Kidney (tissue), 13 donors: ENCODE measurements at regions not wholly inside any gene's neighbourhood (a gene's known extent, or its start where the extent isn't known, plus 50 kb on each side); places are given as distances from the start of the nearest gene placed in this dataset.
A peak's percentile ranks its signal among the peaks of the same experiment; 100 is the strongest.

ENCODE experiments used
- DNase-seq, 5 donors: peaks; one replicate each; pipeline ENCODE4 v3.0.0-alpha.2; 2013 to 2020
- FAIRE-seq: peaks from 2 replicates; lab custom pipeline; 2012; peaks lifted over from hg19 to GRCh38; lab: Jason Lieb, UNC
- H3K27ac ChIP-seq, 2 donors: one replicate each; pipeline ENCODE4 v1.7.0; 2013; ENCODE audit warnings: low read depth in 2 of 2, low read length in 2 of 2, inconsistent platforms in 1 of 2
- H3K27me3 ChIP-seq: one replicate; pipeline ENCODE4 v1.7.1; 2013; ENCODE audit warnings: low read length, inconsistent platforms; ENCODE audit not compliant: control insufficient read depth, insufficient read depth
- H3K36me3 ChIP-seq, 3 donors: one replicate each; pipeline versions ENCODE4 v1.7.0 to v1.7.1; 2013; ENCODE audit warnings: low read length in 3 of 3, control low read depth in 1 of 3, inconsistent platforms in 1 of 3; ENCODE audit not compliant: insufficient read depth in 3 of 3, control insufficient read depth in 2 of 3
- H3K4me1 ChIP-seq, 3 donors: one replicate each; pipeline versions ENCODE4 v1.7.0 to v1.7.1; 2013; ENCODE audit warnings: low read length in 3 of 3, inconsistent platforms in 1 of 3, low read depth in 1 of 3; ENCODE audit not compliant: control insufficient read depth in 2 of 3, insufficient read depth in 2 of 3
- H3K4me3 ChIP-seq, 3 donors: one replicate each; pipeline versions ENCODE4 v1.7.0 to v1.8.1; 2013; ENCODE audit warnings: low read length in 3 of 3, control low read depth in 1 of 3, inconsistent platforms in 1 of 3
- H3K9ac ChIP-seq, 3 donors: one replicate each; pipeline versions ENCODE4 v1.7.0 to v1.7.1; 2013; ENCODE audit warnings: low read length in 3 of 3, control low read depth in 1 of 3, inconsistent platforms in 1 of 3
- H3K9me3 ChIP-seq, 3 donors: one replicate each; pipeline versions ENCODE4 v1.7.0 to v1.7.1; 2013; ENCODE audit warnings: low read length in 3 of 3, control low read depth in 1 of 3, inconsistent platforms in 1 of 3; ENCODE audit not compliant: control insufficient read depth in 2 of 3, insufficient read depth in 1 of 3
- CTCF ChIP-seq: IDR thresholded peaks from 3 replicates; pipeline ENCODE4 v1.5.1; 2012; ENCODE audit warnings: mild to moderate bottlenecking, moderate library complexity, borderline replicate concordance; ENCODE audit not compliant: insufficient read depth; ENCODE audit errors: extremely low read depth
- intact Hi-C: fragments of 100-400 bp; cut with DNase I; formaldehyde crosslinking; loops from one replicate; pipeline ENCODE4 v1.11.1; 2022
- donor health status: control.
- donor health status: control.
- donor health status: control.
- donor health status: control.
- donor health status: control.
- donor health status: DM: yes; HTN: yes; CAD: no.
- donor health status: Normal renal cell carcinoma (clear cell type).

GRCh38 chr15:69865369-69865768 is 232.3 kb downstream of the TLE3 start:
- Histone ChIP-seq H3K9ac (no peak overlapping the region), H3K27me3 (no peaks in the 10 kb centered on the region), H3K36me3 (no peaks in the 10 kb centered on the region), H3K9me3 (no peaks in the 10 kb centered on the region), H3K4me3 (no peak overlapping the region), H3K27ac (no peak overlapping the region), H3K4me1 (no peaks in the 10 kb centered on the region)
- no peak for FAIRE-seq
- no peak for TF ChIP-seq CTCF
- no peak for DNase-seq
- intact Hi-C loops = no loop called here

- FAIRE-seq (no peak), DNase-seq (no peak)
- Histone ChIP-seq H3K9me3 (peaks cover 0 to 11% (median 0%) of the 10 kb centered on the region in 3 donors), H3K27ac (no peak overlapping the region), H3K27me3 (no peaks in the 10 kb centered on the region), H3K4me1 (no peaks in the 10 kb centered on the region), H3K4me3 (no peak overlapping the region), H3K9ac (no peak overlapping the region), H3K36me3 (no peaks in the 10 kb centered on the region)
- intact Hi-C loops = no loop called here
- TF ChIP-seq CTCF = no peak
Measured at GRCh38 chr15:69868756-69869155, 229.0 kb downstream of the TLE3 start.

GRCh38 chr15:69869291-69869690 is 228.4 kb downstream of the TLE3 start:
- Histone ChIP-seq H3K27ac (no peak overlapping the region), H3K36me3 (no peaks in the 10 kb centered on the region), H3K9ac (no peak overlapping the region), H3K4me1 (no peaks in the 10 kb centered on the region), H3K9me3 (peaks cover 0 to 16% (median 2%) of the 10 kb centered on the region in 3 donors), H3K27me3 (no peaks in the 10 kb centered on the region), H3K4me3 (no peak overlapping the region)
- FAIRE-seq = no peak
- intact Hi-C loops = no loop called here
- no peak for DNase-seq
- no peak for TF ChIP-seq CTCF

- peaks cover 0 to 21% (median 2%) of the 10 kb centered on the region in 3 donors for H3K9me3 ChIP-seq
- H3K27ac ChIP-seq = no peak overlapping the region
- FAIRE-seq = no peak
- no peak overlapping the region for H3K9ac ChIP-seq
- H3K36me3 ChIP-seq = no peaks in the 10 kb centered on the region
- DNase-seq = peak in 1 of 5 donors; percentile 72
- TF ChIP-seq CTCF = no peak
- H3K4me3 ChIP-seq = no peak overlapping the region
- no peaks in the 10 kb centered on the region for H3K27me3 ChIP-seq
- intact Hi-C loops = no loop called here
- H3K4me1 ChIP-seq = no peaks in the 10 kb centered on the region
Measured at GRCh38 chr15:69869881-69870505, 227.7 kb downstream of the TLE3 start.
